SK-N-SH (cell line): ENCODE measurements at regions not wholly inside any gene's neighbourhood (a gene's known extent, or its start where the extent isn't known, plus 50 kb on each side); places are given as distances from the start of the nearest gene placed in this dataset.

ENCODE experiments used
- MXI1 ChIP-seq: IDR thresholded peaks from 2 replicates; pipeline ENCODE4 v1.6.1; 2012; ENCODE audit warnings: mild to moderate bottlenecking, low read depth, low read length, improper control_type of control experiment
- PBX3 ChIP-seq: IDR thresholded peaks from 2 replicates; pipeline ENCODE4; 2012
- POLR2AphosphoS5 ChIP-seq: IDR thresholded peaks from 2 replicates; pipeline ENCODE4 v1.6.1; 2012; ENCODE audit warnings: low read depth, low read length
- RAD21 ChIP-seq: IDR thresholded peaks from 2 replicates; pipeline ENCODE4 v1.6.1; 2012; ENCODE audit warnings: mild to moderate bottlenecking, low read length
- RCOR1 ChIP-seq: fragments of 150-350 bp; IDR thresholded peaks from 2 replicates; pipeline ENCODE4 v1.6.1; 2017; ENCODE audit warnings: antibody characterized with exemption, low read length
- TF ChIP-seq, protein P1 (sequence below): fragments of 200-600 bp; sonication (generic); IDR thresholded peaks from 2 replicates; pipeline ENCODE4 v1.6.1; 2017; ENCODE audit warnings: antibody characterized with exemption, mild to moderate bottlenecking, moderate library complexity
- TF ChIP-seq, protein P2 (sequence below): IDR thresholded peaks from 2 replicates; pipeline ENCODE4 v1.6.1; 2012; ENCODE audit warnings: mild to moderate bottlenecking, low read depth, low read length, moderate library complexity

GRCh38 chr3:34140616-34141015 lies 342.2 kb downstream of the PDCD6IP start:
- TF ChIP-seq, protein P1, sequence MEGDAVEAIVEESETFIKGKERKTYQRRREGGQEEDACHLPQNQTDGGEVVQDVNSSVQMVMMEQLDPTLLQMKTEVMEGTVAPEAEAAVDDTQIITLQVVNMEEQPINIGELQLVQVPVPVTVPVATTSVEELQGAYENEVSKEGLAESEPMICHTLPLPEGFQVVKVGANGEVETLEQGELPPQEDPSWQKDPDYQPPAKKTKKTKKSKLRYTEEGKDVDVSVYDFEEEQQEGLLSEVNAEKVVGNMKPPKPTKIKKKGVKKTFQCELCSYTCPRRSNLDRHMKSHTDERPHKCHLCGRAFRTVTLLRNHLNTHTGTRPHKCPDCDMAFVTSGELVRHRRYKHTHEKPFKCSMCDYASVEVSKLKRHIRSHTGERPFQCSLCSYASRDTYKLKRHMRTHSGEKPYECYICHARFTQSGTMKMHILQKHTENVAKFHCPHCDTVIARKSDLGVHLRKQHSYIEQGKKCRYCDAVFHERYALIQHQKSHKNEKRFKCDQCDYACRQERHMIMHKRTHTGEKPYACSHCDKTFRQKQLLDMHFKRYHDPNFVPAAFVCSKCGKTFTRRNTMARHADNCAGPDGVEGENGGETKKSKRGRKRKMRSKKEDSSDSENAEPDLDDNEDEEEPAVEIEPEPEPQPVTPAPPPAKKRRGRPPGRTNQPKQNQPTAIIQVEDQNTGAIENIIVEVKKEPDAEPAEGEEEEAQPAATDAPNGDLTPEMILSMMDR = no peak
- TF ChIP-seq RCOR1 (no peak), POLR2AphosphoS5 (no peak), RAD21 (no peak), PBX3 (no peak), MXI1 (no peak)
- TF ChIP-seq, protein P2, sequence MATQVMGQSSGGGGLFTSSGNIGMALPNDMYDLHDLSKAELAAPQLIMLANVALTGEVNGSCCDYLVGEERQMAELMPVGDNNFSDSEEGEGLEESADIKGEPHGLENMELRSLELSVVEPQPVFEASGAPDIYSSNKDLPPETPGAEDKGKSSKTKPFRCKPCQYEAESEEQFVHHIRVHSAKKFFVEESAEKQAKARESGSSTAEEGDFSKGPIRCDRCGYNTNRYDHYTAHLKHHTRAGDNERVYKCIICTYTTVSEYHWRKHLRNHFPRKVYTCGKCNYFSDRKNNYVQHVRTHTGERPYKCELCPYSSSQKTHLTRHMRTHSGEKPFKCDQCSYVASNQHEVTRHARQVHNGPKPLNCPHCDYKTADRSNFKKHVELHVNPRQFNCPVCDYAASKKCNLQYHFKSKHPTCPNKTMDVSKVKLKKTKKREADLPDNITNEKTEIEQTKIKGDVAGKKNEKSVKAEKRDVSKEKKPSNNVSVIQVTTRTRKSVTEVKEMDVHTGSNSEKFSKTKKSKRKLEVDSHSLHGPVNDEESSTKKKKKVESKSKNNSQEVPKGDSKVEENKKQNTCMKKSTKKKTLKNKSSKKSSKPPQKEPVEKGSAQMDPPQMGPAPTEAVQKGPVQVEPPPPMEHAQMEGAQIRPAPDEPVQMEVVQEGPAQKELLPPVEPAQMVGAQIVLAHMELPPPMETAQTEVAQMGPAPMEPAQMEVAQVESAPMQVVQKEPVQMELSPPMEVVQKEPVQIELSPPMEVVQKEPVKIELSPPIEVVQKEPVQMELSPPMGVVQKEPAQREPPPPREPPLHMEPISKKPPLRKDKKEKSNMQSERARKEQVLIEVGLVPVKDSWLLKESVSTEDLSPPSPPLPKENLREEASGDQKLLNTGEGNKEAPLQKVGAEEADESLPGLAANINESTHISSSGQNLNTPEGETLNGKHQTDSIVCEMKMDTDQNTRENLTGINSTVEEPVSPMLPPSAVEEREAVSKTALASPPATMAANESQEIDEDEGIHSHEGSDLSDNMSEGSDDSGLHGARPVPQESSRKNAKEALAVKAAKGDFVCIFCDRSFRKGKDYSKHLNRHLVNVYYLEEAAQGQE = no peak
